ENCODE measurements at regions not wholly inside any gene's neighbourhood (a gene's known extent, or its start where the extent isn't known, plus 50 kb on each side); places are given as distances from the start of the nearest gene placed in this dataset.

DNA sequence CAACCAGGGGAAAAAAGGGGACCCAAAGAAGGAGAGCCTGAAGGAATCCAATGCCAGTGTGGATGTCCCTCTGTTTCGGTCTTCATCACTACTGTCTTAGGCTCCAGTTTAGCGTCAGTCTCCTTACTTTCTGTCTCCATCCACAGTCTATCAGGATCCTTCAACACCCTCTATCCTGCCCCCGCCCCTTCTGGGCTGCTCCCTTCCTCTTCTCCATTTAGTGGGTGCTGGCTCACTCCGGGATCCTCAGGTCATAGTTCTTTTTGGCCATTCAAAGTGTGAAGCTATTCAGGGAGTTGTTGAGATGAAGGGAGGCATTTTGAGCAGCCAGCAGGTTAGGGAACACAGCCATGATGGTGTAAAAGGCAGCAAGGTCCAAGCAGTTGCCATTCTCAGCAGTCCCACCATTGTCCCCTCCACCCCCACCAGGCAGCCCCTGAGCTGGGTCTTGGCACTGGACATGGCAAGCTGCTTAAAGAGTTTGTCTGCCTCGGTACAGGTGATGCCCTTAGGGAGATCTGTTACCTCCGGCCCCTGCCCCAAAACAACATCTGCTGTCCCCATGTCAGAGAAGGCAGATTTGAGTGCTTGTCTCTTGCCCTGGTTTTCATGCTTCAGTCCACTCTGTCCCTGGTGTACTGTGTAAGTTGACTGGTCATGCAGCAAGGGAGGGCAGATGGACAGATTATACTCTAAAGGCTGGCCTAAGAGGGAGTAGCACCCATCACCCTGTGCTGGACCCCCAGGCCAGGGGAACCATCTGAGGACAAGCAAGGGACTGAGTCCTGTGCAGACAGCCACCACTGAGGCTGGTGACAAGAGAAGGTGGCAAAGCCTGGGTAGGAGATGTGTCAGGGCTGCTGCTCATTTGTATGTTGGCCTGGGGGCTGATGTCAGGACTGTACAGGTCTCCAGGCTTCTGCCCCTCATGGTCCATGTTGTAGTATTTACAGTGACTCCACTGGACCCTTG is 842.0 kb downstream of the HACE1 start:
- TF ChIP-seq Cebpa-rat (IDR thresholded peaks at IDR 0.05), result no peak
- H3K36me3 ChIP-seq, result no peaks in the 10 kb centered on the region
- H3K27me3 ChIP-seq, result no peaks in the 10 kb centered on the region
- peaks cover 0 to 71% (median 0%) of the 10 kb centered on the region in 10 experiments; a peak in 7 of 20 replicates for H3K4me1 ChIP-seq
- no peaks in the 10 kb centered on the region for H3K9me3 ChIP-seq (replicated peaks in 1 of 11)
- no peaks in the 10 kb centered on the region for H4K20me1 ChIP-seq
- H3K4me2 ChIP-seq, result peak overlapping the region in 3 of 11 experiments; percentile 51 to 78 (median 71); a peak in 5 of 22 replicates
- peak overlapping the region in 2 of 11 experiments; percentile 14 to 45; a peak in 2 of 22 replicates for H3K27ac ChIP-seq
- no peak overlapping the region for H3K4me3 ChIP-seq
- H3K9ac ChIP-seq, result no peak overlapping the region

DNA sequence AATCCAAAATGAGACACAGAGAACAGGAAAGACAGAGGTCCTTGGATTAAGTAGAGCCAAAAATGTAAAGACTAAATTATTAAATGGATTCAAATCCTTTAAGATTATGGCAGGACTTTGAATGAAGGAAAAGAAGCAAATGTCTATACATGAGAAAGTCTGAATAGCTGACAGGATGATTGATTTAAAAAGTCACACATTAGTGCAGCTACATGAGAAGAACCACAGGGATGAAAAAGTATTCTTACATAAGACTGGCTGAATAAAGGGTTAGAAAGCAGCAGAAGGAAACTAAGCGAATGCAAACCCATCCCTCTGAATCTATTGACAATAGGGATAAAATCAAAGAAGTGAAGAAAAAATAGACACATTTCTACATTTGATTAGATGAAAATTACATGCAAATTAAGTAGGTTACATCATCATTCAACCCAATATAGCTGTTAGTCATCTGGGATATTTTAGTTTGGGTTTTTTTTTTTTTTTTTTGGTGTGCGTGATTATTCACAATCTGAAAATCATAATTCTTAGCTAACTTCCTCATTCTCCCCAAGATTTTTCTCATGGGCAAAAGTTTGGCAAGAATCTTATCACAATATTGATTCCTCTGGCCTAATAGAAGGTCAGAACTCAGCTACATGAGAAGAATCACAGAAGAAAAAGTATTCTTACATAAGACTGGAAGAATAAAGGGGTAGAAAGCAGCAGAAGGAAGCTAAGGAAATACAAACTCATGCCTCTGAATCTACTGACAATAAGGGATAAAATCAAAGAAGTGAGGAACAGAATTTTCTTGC is 845.4 kb downstream of the HACE1 start:
- Histone ChIP-seq H3K4me1 (peaks cover 0 to 85% (median 0%) of the 10 kb centered on the region in 10 experiments; a peak in 7 of 20 replicates), H3K4me2 (peak overlapping the region in 4 of 11 experiments; percentile 9 to 71 (median 40); a peak in 6 of 22 replicates), H4K20me1 (no peaks in the 10 kb centered on the region), H3K4me3 (no peak overlapping the region), H3K36me3 (no peaks in the 10 kb centered on the region), H3K9me3 (replicated peaks in 1 of 11) (no peaks in the 10 kb centered on the region), H3K27me3 (no peaks in the 10 kb centered on the region), H3K27ac (peak overlapping the region in 4 of 11 experiments; percentile 57 to 73 (median 65); a peak in 9 of 22 replicates), H3K9ac (peak overlapping the region in 2 of 11 experiments; percentile 52 to 54; a peak in 5 of 22 replicates)
- no peak for TF ChIP-seq Cebpa-rat (IDR thresholded peaks at IDR 0.05)

DNA sequence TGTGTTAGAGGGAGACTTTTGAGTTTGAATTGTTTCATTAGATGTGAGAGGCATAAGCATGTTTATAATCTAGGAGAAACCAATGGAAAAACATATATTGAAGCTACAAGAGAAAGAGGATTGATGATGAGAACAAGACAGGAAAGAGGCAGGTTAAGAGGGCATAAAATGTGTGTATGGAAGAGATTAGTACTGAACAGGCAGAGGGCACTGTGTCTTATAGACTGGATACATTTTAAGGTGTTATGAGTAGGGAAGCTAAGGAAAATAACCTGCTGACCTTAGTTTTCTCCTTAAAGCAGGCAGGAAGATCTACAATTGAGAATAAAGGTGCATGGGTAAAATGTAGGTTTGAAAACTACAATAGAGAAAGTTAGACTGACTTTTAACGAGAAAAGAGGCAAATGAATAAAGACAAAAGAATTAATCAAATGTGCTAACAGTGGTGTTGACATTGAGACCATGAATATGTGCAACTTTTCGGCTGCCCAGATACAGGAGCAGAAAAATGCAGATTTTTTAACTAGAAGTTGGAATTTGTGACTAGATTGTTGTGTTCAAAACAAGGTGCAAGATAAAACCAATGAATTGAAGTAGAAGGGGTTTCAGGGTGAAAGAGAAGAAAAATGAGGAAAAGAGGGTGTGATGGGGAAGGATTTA is 846.3 kb downstream of the HACE1 start:
- H3K9ac ChIP-seq, result peak overlapping the region in 1 of 11 experiments; percentile 52; a peak in 1 of 22 replicates
- no peaks in the 10 kb centered on the region for H3K27me3 ChIP-seq
- H4K20me1 ChIP-seq, result no peaks in the 10 kb centered on the region
- no peak for TF ChIP-seq Cebpa-rat (IDR thresholded peaks at IDR 0.05)
- no peaks in the 10 kb centered on the region for H3K9me3 ChIP-seq (replicated peaks in 1 of 11)
- peak overlapping the region in 3 of 11 experiments; percentile 40 to 71 (median 41); a peak in 5 of 22 replicates for H3K4me2 ChIP-seq
- no peaks in the 10 kb centered on the region for H3K36me3 ChIP-seq
- peaks cover 0 to 76% (median 0%) of the 10 kb centered on the region in 10 experiments; a peak in 7 of 20 replicates for H3K4me1 ChIP-seq
- H3K4me3 ChIP-seq, result no peak overlapping the region
- H3K27ac ChIP-seq, result peak overlapping the region in 4 of 11 experiments; percentile 54 to 73 (median 65); a peak in 8 of 22 replicates

DNA sequence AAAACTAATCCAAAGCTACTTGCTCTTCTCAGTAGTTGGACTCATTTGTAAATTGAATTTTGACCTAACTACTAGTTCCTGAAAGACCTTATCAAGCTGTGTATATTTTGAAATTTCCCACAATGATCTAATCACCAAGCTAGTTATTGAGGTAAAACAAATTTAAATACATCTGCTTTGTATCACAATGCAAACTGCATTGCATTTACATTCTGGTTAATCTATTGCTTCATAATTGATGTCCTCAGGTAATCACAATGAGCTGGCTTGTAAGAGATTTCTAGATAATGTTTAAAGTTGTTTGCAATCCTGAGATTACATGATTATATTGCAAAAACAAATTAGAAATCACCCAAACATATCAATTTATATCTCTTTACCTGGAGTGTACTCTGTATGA is 848.8 kb downstream of the HACE1 start:
- no peak overlapping the region for H3K9ac ChIP-seq
- H3K9me3 ChIP-seq (replicated peaks in 1 of 11), result no peaks in the 10 kb centered on the region
- TF ChIP-seq Cebpa-rat (IDR thresholded peaks at IDR 0.05), result no peak
- no peak overlapping the region for H3K4me3 ChIP-seq
- H3K36me3 ChIP-seq, result no peaks in the 10 kb centered on the region
- H3K4me1 ChIP-seq, result peaks cover 0 to 51% (median 0%) of the 10 kb centered on the region in 10 experiments; a peak in 7 of 20 replicates
- no peaks in the 10 kb centered on the region for H3K27me3 ChIP-seq
- H3K4me2 ChIP-seq, result peak overlapping the region in 1 of 11 experiments; percentile 41; a peak in 2 of 22 replicates
- no peak overlapping the region for H3K27ac ChIP-seq
- no peaks in the 10 kb centered on the region for H4K20me1 ChIP-seq

DNA sequence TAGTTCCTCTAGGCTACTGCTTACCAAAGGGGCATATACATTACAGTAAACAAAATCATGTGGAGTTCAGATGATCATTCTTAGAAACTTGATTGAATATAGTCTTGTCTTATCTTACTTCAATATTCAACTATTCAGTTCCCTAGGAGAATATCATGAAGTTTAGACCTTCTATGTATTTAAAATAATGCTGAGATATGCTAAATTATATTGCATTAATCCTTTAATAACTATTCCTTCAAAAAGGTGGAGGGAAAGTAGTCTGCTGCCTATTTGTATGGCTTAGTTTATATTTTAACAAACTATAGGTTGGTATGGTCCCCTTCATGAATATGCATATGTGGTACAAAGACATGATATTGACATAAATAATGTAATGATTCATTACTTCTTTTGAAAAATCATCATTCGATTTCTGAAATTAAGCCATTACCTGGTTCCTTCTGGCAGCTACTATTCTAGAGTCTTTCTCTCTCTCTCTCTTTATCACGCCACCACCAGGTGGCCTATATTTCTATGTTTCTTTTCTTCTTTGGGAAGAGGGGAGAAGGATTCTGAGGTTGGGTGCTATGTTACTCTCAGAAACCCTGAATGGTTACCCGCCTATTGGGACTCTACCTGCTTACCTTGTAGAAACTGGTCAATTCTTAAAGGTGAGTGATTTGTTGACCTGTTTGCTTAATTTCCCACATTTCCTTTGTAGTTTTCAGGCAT is 855.8 kb downstream of the HACE1 start:
- Histone ChIP-seq H4K20me1 (no peaks in the 10 kb centered on the region), H3K9me3 (replicated peaks in 1 of 11) (no peaks in the 10 kb centered on the region), H3K36me3 (no peaks in the 10 kb centered on the region), H3K9ac (no peak overlapping the region), H3K4me2 (no peak overlapping the region), H3K27me3 (no peaks in the 10 kb centered on the region), H3K27ac (no peak overlapping the region), H3K4me3 (no peak overlapping the region), H3K4me1 (no peaks in the 10 kb centered on the region; a peak in 2 of 20 replicates)
- no peak for TF ChIP-seq Cebpa-rat (IDR thresholded peaks at IDR 0.05)

DNA sequence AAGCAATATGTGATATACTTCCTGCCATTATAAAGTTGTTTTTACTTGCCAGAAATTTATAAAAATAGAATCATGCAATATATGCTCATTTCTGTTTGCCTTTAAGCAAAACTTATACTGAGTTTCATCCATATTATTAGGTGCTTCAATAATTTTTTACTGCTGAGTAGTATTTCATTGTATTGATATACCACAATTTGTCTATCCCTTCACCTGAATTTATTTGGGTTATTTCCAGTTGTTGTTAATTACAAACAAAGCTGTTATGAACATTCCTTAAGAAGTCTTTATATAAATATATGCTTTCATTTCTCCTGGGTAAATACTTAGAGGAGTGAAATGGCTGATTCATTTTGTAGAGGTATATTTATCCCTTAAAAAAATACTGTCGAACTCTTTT is 864.1 kb downstream of the HACE1 start:
- Histone ChIP-seq H3K36me3 (no peaks in the 10 kb centered on the region), H3K27ac (no peak overlapping the region), H3K9me3 (replicated peaks in 1 of 11) (no peaks in the 10 kb centered on the region), H3K4me2 (no peak overlapping the region), H3K9ac (no peak overlapping the region), H3K4me3 (no peak overlapping the region), H3K27me3 (no peaks in the 10 kb centered on the region), H4K20me1 (no peaks in the 10 kb centered on the region), H3K4me1 (no peaks in the 10 kb centered on the region; a peak in 1 of 20 replicates)
- no peak for TF ChIP-seq Cebpa-rat (IDR thresholded peaks at IDR 0.05)

DNA sequence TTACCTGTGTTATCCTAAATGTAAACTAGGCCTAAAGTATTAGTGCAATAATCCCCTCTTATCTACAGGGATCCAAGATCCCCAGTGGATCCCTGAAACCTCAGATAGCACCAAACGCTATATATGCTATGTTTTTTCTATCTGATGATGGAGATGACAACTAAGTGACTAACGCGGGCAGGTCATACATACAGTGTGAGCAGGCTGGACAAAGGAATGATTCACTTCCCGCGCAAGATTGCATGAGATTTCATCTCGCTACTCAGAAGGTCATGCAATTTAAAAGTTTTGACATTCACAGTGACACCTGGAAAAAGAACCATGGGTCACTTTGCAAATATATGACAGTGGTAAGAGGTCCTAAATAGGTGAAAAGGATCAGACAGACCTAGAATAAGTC is 875.9 kb downstream of the HACE1 start:
- H3K9ac ChIP-seq, result no peak overlapping the region
- no peaks in the 10 kb centered on the region for H4K20me1 ChIP-seq
- H3K36me3 ChIP-seq, result no peaks in the 10 kb centered on the region
- H3K4me2 ChIP-seq, result no peak overlapping the region
- no peaks in the 10 kb centered on the region for H3K4me1 ChIP-seq
- no peak for TF ChIP-seq Cebpa-rat (IDR thresholded peaks at IDR 0.05)
- no peaks in the 10 kb centered on the region for H3K27me3 ChIP-seq
- H3K9me3 ChIP-seq (replicated peaks in 1 of 11), result peaks cover 0 to 14% (median 0%) of the 10 kb centered on the region in 11 experiments; a peak in 2 of 22 replicates
- H3K4me3 ChIP-seq, result no peak overlapping the region
- H3K27ac ChIP-seq, result no peak overlapping the region

DNA sequence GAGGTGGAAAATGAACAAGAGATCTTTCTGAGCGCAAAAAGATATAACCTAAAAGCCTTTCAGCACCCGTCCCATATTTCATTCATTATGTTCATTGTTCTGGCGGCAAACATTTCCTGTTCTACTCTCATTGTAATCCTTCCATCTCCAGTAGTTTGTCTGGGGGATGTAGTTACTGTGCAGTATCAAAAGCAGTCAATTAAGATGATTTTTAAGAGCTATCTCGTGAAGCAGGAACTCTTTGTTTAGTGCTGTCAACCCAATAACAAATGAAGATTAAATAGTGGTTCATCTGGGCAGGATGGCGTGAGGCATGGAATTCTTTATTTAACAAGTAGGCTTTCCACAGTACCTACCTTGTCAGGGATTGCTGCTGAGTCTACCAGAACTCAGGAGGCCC is 876.7 kb downstream of the HACE1 start:
- Histone ChIP-seq H3K4me1 (no peaks in the 10 kb centered on the region), H3K9me3 (replicated peaks in 1 of 11) (peaks cover 0 to 14% (median 0%) of the 10 kb centered on the region in 11 experiments; a peak in 2 of 22 replicates), H4K20me1 (no peaks in the 10 kb centered on the region), H3K27ac (no peak overlapping the region), H3K27me3 (no peaks in the 10 kb centered on the region), H3K4me2 (no peak overlapping the region), H3K4me3 (no peak overlapping the region), H3K36me3 (no peaks in the 10 kb centered on the region), H3K9ac (no peak overlapping the region)
- TF ChIP-seq Cebpa-rat (IDR thresholded peaks at IDR 0.05), result no peak

Measured in BLaER1 treated with 17β-estradiol and CSF1 and Interleukin-3, amounts not matched to agents 10 nM and 100 nM (cell line).